22Rv1 (cell line): ENCODE measurements at regions not wholly inside any gene's neighbourhood (a gene's known extent, or its start where the extent isn't known, plus 50 kb on each side); places are given as distances from the start of the nearest gene placed in this dataset.

Experiments used
- H3K27ac ChIP-seq: fragments of 450-650 bp; 2 replicates; pipeline ENCODE4 v1.5.1; 2017
- ZFX ChIP-seq: fragments of 450-650 bp; IDR thresholded peaks from 2 replicates; pipeline ENCODE4 v1.6.1; 2017; ENCODE audit warnings: antibody characterized with exemption, borderline replicate concordance
- TF ChIP-seq, protein P1 (sequence below): fragments of 450-650 bp; IDR thresholded peaks from 2 replicates; pipeline ENCODE4 v1.5.1; 2017; ENCODE audit warnings: mild to moderate bottlenecking

GRCh38 chr18:56115071-56116015, 523.0 kb downstream of the TXNL1 start:
- H3K27ac ChIP-seq, result no peak overlapping the region
- no peak for TF ChIP-seq ZFX
- TF ChIP-seq, protein P1, sequence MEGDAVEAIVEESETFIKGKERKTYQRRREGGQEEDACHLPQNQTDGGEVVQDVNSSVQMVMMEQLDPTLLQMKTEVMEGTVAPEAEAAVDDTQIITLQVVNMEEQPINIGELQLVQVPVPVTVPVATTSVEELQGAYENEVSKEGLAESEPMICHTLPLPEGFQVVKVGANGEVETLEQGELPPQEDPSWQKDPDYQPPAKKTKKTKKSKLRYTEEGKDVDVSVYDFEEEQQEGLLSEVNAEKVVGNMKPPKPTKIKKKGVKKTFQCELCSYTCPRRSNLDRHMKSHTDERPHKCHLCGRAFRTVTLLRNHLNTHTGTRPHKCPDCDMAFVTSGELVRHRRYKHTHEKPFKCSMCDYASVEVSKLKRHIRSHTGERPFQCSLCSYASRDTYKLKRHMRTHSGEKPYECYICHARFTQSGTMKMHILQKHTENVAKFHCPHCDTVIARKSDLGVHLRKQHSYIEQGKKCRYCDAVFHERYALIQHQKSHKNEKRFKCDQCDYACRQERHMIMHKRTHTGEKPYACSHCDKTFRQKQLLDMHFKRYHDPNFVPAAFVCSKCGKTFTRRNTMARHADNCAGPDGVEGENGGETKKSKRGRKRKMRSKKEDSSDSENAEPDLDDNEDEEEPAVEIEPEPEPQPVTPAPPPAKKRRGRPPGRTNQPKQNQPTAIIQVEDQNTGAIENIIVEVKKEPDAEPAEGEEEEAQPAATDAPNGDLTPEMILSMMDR, result no peak

GRCh38 chr18:56112984-56113383, 525.0 kb upstream of the TCF4 start:
- H3K27ac ChIP-seq, result no peak overlapping the region
- TF ChIP-seq, protein P1, result no peak
- no peak for TF ChIP-seq ZFX

GRCh38 chr18:56112013-56112749, 524.2 kb upstream of the TCF4 start:
- TF ChIP-seq, protein P1, result no peak
- no peak for TF ChIP-seq ZFX
- no peak overlapping the region for H3K27ac ChIP-seq

- TF ChIP-seq ZFX, result no peak
- TF ChIP-seq, protein P1, result no peak
- H3K27ac ChIP-seq, result no peak overlapping the region
Measured at GRCh38 chr18:56109757-56110156, 521.8 kb upstream of the TCF4 start.

DNA sequence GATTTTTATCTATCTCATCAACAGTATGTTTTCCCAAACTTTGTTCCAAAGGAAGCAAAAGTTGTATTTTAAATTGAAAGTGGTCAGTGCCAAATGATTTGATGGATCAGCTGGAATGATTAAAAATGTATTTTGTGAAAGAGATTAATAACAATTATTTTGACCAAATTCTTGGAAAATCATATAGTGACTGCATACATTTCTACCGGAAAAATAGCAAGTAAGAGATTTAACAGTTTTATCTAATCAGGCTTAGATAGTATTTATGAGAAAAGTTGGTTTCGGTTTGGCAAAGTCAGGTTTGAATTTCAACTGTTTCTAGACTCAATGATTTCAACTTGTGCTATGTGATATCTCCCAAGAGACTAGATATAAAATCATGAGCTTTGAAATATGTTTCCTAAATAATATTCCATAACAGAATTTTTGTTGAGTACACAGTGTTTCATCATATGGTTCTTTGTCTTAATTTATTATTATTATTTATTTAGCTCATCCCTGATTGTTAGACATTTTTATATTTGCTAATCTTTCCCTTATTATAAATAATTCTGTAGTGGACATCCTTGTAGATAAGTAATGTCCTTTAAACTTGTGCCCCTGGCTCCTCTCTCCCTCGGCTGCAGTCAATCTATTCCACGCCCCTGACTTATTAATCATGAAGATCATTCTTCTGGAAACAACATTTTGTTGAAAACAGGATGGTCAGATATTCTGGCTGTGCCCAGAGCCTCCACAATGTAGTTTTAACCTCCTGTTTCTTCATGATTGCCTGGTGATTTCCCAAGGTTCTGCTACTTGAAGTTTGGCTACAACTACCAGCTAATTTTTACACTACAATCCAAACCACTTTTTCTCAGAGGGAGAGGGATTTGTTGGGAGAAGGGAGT, 520.7 kb upstream of the TCF4 start:
- no peak overlapping the region for H3K27ac ChIP-seq
- TF ChIP-seq, protein P1, result no peak
- TF ChIP-seq ZFX, result no peak

GRCh38 chr18:56107821-56108477, 520.0 kb upstream of the TCF4 start:
- no peak for TF ChIP-seq ZFX
- no peak overlapping the region for H3K27ac ChIP-seq

- TF ChIP-seq ZFX, result no peak
- TF ChIP-seq, protein P1, result no peak
- no peak overlapping the region for H3K27ac ChIP-seq
Measured at GRCh38 chr18:56100090-56100722, 512.2 kb upstream of the TCF4 start.
